ENCODE measurements at regions not wholly inside any gene's neighbourhood (a gene's known extent, or its start where the extent isn't known, plus 50 kb on each side); places are given as distances from the start of the nearest gene placed in this dataset.
A peak's percentile ranks its signal among the peaks of the same experiment; 100 is the strongest.

DNA sequence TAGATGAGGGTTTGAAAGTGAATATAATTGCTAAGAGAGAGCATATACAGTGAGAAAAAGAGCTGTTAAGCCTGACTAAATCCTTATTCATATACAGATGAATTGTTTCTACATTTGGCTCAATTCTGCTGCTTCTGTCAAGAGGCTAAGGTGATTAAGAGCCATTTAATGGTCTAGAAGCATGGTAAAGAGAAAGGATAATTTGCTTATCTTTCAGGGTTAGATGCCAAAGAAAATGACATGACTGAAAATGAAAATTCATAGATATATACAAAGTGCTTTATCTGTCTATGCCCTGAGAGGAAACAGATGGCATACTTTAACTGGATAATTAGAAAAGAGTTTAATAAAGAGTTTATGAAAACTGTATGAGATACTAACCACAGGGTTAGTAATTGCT is 834.9 kb downstream of the SLC6A15 start:
- TF ChIP-seq, protein P1, sequence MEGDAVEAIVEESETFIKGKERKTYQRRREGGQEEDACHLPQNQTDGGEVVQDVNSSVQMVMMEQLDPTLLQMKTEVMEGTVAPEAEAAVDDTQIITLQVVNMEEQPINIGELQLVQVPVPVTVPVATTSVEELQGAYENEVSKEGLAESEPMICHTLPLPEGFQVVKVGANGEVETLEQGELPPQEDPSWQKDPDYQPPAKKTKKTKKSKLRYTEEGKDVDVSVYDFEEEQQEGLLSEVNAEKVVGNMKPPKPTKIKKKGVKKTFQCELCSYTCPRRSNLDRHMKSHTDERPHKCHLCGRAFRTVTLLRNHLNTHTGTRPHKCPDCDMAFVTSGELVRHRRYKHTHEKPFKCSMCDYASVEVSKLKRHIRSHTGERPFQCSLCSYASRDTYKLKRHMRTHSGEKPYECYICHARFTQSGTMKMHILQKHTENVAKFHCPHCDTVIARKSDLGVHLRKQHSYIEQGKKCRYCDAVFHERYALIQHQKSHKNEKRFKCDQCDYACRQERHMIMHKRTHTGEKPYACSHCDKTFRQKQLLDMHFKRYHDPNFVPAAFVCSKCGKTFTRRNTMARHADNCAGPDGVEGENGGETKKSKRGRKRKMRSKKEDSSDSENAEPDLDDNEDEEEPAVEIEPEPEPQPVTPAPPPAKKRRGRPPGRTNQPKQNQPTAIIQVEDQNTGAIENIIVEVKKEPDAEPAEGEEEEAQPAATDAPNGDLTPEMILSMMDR (IDR thresholded peaks at IDR 0.05; ENCODE audit: borderline replicate concordance, extremely low read depth, insufficient read depth): no peak
- Histone ChIP-seq H3K4me3 (ENCODE audit: low read length in 3 of 3) (no peak overlapping the region), H3K27ac (ENCODE audit: low read depth in 2 of 2, low read length in 2 of 2) (no peak overlapping the region), H3K4me1 (ENCODE audit: control insufficient read depth in 2 of 3, insufficient read depth in 2 of 3, low read depth in 1 of 3, low read length in 3 of 3) (no peaks in the 10 kb centered on the region), H3K9ac (ENCODE audit: low read length in 3 of 3) (no peak overlapping the region), H3K36me3 (ENCODE audit: control insufficient read depth in 2 of 3, insufficient read depth in 3 of 3, low read length in 3 of 3) (no peaks in the 10 kb centered on the region), H3K9me3 (ENCODE audit: control insufficient read depth in 2 of 3, insufficient read depth in 1 of 3, low read length in 3 of 3) (no peaks in the 10 kb centered on the region), H3K27me3 (ENCODE audit: control insufficient read depth, insufficient read depth, low read length) (no peaks in the 10 kb centered on the region)
- DNase-seq (peak in 1 of 5 donors; percentile 20), FAIRE-seq (no peak)
- intact Hi-C loops (cut with DNase I): no loop called here

DNA sequence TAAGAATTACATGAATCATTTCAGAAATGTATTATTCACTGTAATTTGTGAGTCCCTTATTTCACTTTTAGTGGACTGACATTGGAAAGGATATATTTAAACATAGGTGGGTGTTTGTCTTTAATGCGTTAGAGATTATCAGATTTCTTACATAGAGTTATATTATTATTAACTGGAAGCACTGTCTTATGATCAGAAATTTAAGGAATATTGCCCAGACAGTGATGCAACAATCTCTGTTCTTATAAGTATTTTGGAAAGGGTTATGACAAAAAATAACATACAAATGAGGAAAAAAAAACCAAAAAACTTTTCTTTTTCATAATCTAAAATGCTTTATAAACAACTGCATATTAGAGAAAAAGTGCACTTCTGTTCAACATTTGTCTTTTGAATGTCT is 836.6 kb downstream of the SLC6A15 start:
- H3K9me3 ChIP-seq (ENCODE audit: control insufficient read depth in 2 of 3, insufficient read depth in 1 of 3, low read length in 3 of 3): no peaks in the 10 kb centered on the region

DNA sequence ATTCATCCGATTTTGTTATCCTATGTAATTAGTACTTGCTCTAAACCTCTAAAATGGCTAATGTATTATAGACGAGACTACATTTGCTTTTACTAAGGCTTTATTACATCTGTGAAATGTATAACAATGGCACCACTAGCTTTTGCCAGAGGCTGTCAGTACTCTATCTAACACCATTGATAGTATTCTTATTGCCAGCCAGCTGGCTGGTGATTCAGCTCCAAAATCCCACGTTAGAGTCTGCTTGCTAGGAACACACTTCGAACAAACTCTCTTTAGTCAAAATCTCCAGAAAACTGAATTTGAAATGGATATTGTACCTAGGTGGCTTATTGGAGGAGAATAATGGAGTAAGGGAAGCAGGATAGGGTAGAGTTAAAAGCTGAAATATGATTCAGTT is 839.2 kb downstream of the SLC6A15 start:
- FAIRE-seq: no peak
- TF ChIP-seq, protein P1 (IDR thresholded peaks at IDR 0.05; ENCODE audit: borderline replicate concordance, extremely low read depth, insufficient read depth): no peak
- H3K4me1 ChIP-seq (ENCODE audit: control insufficient read depth in 2 of 3, insufficient read depth in 2 of 3, low read depth in 1 of 3, low read length in 3 of 3): no peaks in the 10 kb centered on the region
- no peaks in the 10 kb centered on the region for H3K27me3 ChIP-seq (ENCODE audit: control insufficient read depth, insufficient read depth, low read length)
- H3K4me3 ChIP-seq (ENCODE audit: low read length in 3 of 3): no peak overlapping the region
- no peaks in the 10 kb centered on the region for H3K36me3 ChIP-seq (ENCODE audit: control insufficient read depth in 2 of 3, insufficient read depth in 3 of 3, low read length in 3 of 3)
- DNase-seq: no peak
- no peak overlapping the region for H3K9ac ChIP-seq (ENCODE audit: low read length in 3 of 3)
- no peak overlapping the region for H3K27ac ChIP-seq (ENCODE audit: low read depth in 2 of 2, low read length in 2 of 2)
- no peaks in the 10 kb centered on the region for H3K9me3 ChIP-seq (ENCODE audit: control insufficient read depth in 2 of 3, insufficient read depth in 1 of 3, low read length in 3 of 3)
- intact Hi-C loops (cut with DNase I): no loop called here

More for the DNA sequence above, 836.6 kb downstream of the SLC6A15 start:
- FAIRE-seq: no peak
- DNase-seq: no peak
- H3K4me1 ChIP-seq (ENCODE audit: control insufficient read depth in 2 of 3, insufficient read depth in 2 of 3, low read depth in 1 of 3, low read length in 3 of 3): no peaks in the 10 kb centered on the region
- TF ChIP-seq, protein P1 (IDR thresholded peaks at IDR 0.05; ENCODE audit: borderline replicate concordance, extremely low read depth, insufficient read depth): no peak
- intact Hi-C loops (cut with DNase I): no loop called here
- no peaks in the 10 kb centered on the region for H3K36me3 ChIP-seq (ENCODE audit: control insufficient read depth in 2 of 3, insufficient read depth in 3 of 3, low read length in 3 of 3)
- H3K4me3 ChIP-seq (ENCODE audit: low read length in 3 of 3): no peak overlapping the region
- H3K27ac ChIP-seq (ENCODE audit: low read depth in 2 of 2, low read length in 2 of 2): no peak overlapping the region
- no peak overlapping the region for H3K9ac ChIP-seq (ENCODE audit: low read length in 3 of 3)
- no peaks in the 10 kb centered on the region for H3K27me3 ChIP-seq (ENCODE audit: control insufficient read depth, insufficient read depth, low read length)

DNA sequence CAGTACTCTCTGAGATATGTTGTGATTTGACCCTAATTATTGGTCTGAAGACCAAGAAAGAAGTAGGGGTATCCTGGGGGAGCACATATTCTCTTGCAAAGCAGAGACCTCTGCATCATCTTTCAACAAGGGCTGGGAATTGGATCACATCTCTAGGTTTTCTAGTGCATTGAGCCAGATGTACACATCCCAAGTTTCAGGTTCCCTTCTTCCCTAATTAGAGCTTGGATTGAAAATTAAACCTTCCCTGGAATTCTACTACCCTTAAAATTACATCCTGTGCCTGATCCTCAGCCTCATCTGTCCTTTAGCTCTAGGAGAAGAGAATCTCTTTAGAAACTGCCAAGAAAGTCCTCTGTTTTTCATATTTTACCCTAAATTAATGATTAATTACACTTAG is 839.6 kb downstream of the SLC6A15 start:
- no peak for DNase-seq
- Histone ChIP-seq H3K4me1 (ENCODE audit: control insufficient read depth in 2 of 3, insufficient read depth in 2 of 3, low read depth in 1 of 3, low read length in 3 of 3) (no peaks in the 10 kb centered on the region), H3K27ac (ENCODE audit: low read depth in 2 of 2, low read length in 2 of 2) (no peak overlapping the region), H3K9me3 (ENCODE audit: control insufficient read depth in 2 of 3, insufficient read depth in 1 of 3, low read length in 3 of 3) (no peaks in the 10 kb centered on the region), H3K9ac (ENCODE audit: low read length in 3 of 3) (no peak overlapping the region), H3K27me3 (ENCODE audit: control insufficient read depth, insufficient read depth, low read length) (no peaks in the 10 kb centered on the region), H3K36me3 (ENCODE audit: control insufficient read depth in 2 of 3, insufficient read depth in 3 of 3, low read length in 3 of 3) (no peaks in the 10 kb centered on the region), H3K4me3 (ENCODE audit: low read length in 3 of 3) (no peak overlapping the region)
- TF ChIP-seq, protein P1 (IDR thresholded peaks at IDR 0.05; ENCODE audit: borderline replicate concordance, extremely low read depth, insufficient read depth): no peak
- intact Hi-C loops (cut with DNase I): no loop called here
- FAIRE-seq: no peak
